Activated CD4-positive, alpha-beta memory T cell treated with anti-CD3 and anti-CD28 coated beads for 36 hours (primary cell): ENCODE measurements at regions not wholly inside any gene's neighbourhood (a gene's known extent, or its start where the extent isn't known, plus 50 kb on each side); places are given as distances from the start of the nearest gene placed in this dataset.
A peak's percentile ranks its signal among the peaks of the same experiment; 100 is the strongest.
"Not testable (repeated sequence)": the region's sequence is repeated elsewhere in the genome, so short reads cannot be mapped to it uniquely, and the experiment has no call there.

ENCODE experiments used
- CTCF ChIA-PET: fragments of 350-600 bp; sonication (Branson Sonifier 250); formaldehyde crosslinking; loops from one replicate; lab custom pipeline; 2021; ENCODE audit warnings: antibody characterized with exemption, inconsistent platforms; lab: Charles Lee
- POLR2A ChIA-PET: fragments of 350-600 bp; sonication (Branson Sonifier 250); formaldehyde crosslinking; loops from one replicate; lab custom pipeline; 2021; ENCODE audit warnings: antibody characterized with exemption; lab: Charles Lee
- DNase-seq: peaks from one replicate; pipeline ENCODE4 v3.0.0-alpha.2; 2020
- H3K27ac Mint-ChIP-seq: one replicate; pipeline ENCODE4 v1.8.0; 2021; ENCODE audit warnings: mixed read lengths
- H3K27me3 Mint-ChIP-seq: one replicate; pipeline ENCODE4 v1.8.0; 2021; ENCODE audit warnings: mixed read lengths
- H3K36me3 Mint-ChIP-seq: one replicate; pipeline ENCODE4 v1.8.0; 2021; ENCODE audit warnings: mixed read lengths
- H3K4me1 Mint-ChIP-seq: one replicate; pipeline ENCODE4 v1.8.0; 2021; ENCODE audit warnings: low read depth, mixed read lengths
- H3K4me3 Mint-ChIP-seq: one replicate; pipeline ENCODE4 v1.8.0; 2021; ENCODE audit warnings: mild to moderate bottlenecking, mixed read lengths
- H3K9me3 Mint-ChIP-seq: one replicate; pipeline ENCODE4 v1.8.0; 2021; ENCODE audit warnings: mixed read lengths
- intact Hi-C: fragments of 100-400 bp; cut with micrococcal nuclease; formaldehyde crosslinking; loops from one replicate; pipeline ENCODE4 v1.15.1; 2023

GRCh38 chr1:214767221-214767620 is 164.2 kb downstream of the CENPF start:
- H3K36me3 Mint-ChIP-seq, result peaks cover under 1% of the 10 kb centered on the region
- no peak for DNase-seq
- POLR2A ChIA-PET, result no interaction called here
- no peak overlapping the region for H3K27ac Mint-ChIP-seq
- H3K9me3 Mint-ChIP-seq, result peaks cover 26% of the 10 kb centered on the region
- intact Hi-C loops, result no loop called here
- no peaks in the 10 kb centered on the region for H3K4me1 Mint-ChIP-seq
- CTCF ChIA-PET, result no interaction called here
- no peaks in the 10 kb centered on the region for H3K27me3 Mint-ChIP-seq
- H3K4me3 Mint-ChIP-seq, result no peak overlapping the region

DNA sequence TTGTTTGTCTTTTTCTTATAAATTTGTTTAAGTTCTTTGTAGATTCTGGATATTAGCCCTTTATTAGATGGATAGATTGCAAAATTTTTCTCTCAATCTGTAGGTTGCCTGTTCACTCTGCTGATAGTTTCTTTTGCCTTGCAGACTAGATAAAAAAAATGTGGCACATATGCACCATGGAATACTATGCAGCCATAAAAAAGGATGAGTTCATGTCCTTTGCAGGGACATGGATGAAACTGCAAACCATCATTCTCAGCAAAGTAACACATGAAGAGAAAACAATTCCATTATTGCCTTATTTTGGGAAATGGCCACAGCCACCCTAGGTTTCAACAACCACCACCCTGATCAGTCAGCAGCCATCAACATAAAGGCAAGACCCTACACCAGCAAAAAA is 166.7 kb downstream of the CENPF start:
- intact Hi-C loops, H3K27ac Mint-ChIP-seq, POLR2A ChIA-PET, H3K9me3 Mint-ChIP-seq, DNase-seq, CTCF ChIA-PET, H3K27me3 Mint-ChIP-seq, H3K36me3 Mint-ChIP-seq, H3K4me3 Mint-ChIP-seq, H3K4me1 Mint-ChIP-seq: not testable (repeated sequence)

DNA sequence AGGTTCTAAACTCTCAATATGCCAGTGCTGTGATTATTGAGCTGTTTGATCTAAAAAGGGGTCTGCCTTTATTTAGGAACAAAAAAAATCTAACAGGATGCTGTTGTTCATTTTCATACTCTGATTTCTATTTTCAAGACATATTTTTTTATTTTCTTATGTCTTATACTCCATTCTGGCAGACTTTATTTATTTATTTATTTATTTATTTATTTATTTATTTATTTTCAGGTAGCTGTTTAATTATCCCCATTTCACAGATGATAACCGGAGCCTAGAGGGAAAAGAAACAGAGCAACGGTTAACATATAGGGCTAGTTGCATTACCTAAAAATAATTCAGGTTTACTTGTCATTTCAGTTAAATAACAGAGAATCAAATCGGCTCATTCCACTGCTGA is 174.4 kb downstream of the CENPF start:
- intact Hi-C loops, result no loop called here
- ChIA-PET CTCF (no interaction called here), POLR2A (no interaction called here)
- H3K4me3 Mint-ChIP-seq, result no peak overlapping the region
- peaks cover 2% of the 10 kb centered on the region for H3K9me3 Mint-ChIP-seq
- no peak for DNase-seq
- H3K4me1 Mint-ChIP-seq, result no peaks in the 10 kb centered on the region
- H3K27ac Mint-ChIP-seq, result no peak overlapping the region
- H3K36me3 Mint-ChIP-seq, result no peaks in the 10 kb centered on the region
- no peaks in the 10 kb centered on the region for H3K27me3 Mint-ChIP-seq

- DNase-seq, result no peak
Measured at GRCh38 chr1:214791961-214792360, 189.0 kb downstream of the CENPF start.

GRCh38 chr1:214792527-214793186 is 189.7 kb downstream of the CENPF start:
- DNase-seq, result no peak
- H3K36me3 Mint-ChIP-seq, result no peaks in the 10 kb centered on the region
- intact Hi-C loops, result no loop called here
- CTCF ChIA-PET, result no interaction called here
- no peak overlapping the region for H3K4me3 Mint-ChIP-seq
- H3K4me1 Mint-ChIP-seq, result no peaks in the 10 kb centered on the region
- no peaks in the 10 kb centered on the region for H3K27me3 Mint-ChIP-seq
- H3K9me3 Mint-ChIP-seq, result no peaks in the 10 kb centered on the region
- POLR2A ChIA-PET, result no interaction called here
- H3K27ac Mint-ChIP-seq, result no peak overlapping the region

More at GRCh38 chr1:214791961-214792360, 189.0 kb downstream of the CENPF start:
- H3K27ac Mint-ChIP-seq, result no peak overlapping the region
- no peak overlapping the region for H3K4me3 Mint-ChIP-seq
- intact Hi-C loops, result no loop called here
- H3K36me3 Mint-ChIP-seq, result no peaks in the 10 kb centered on the region
- ChIA-PET CTCF (no interaction called here), POLR2A (no interaction called here)
- no peaks in the 10 kb centered on the region for H3K9me3 Mint-ChIP-seq
- no peaks in the 10 kb centered on the region for H3K27me3 Mint-ChIP-seq
- H3K4me1 Mint-ChIP-seq, result no peaks in the 10 kb centered on the region

- ChIA-PET POLR2A (no interaction called here), CTCF (no interaction called here)
- Mint-ChIP-seq H3K36me3 (no peaks in the 10 kb centered on the region), H3K27ac (no peak overlapping the region), H3K4me1 (no peaks in the 10 kb centered on the region), H3K27me3 (no peaks in the 10 kb centered on the region), H3K4me3 (no peak overlapping the region), H3K9me3 (no peaks in the 10 kb centered on the region)
- DNase-seq, result no peak
- intact Hi-C loops, result no loop called here
Measured at GRCh38 chr1:214793708-214794107, 190.7 kb downstream of the CENPF start.

- Mint-ChIP-seq H3K9me3 (peaks cover 3% of the 10 kb centered on the region), H3K36me3 (no peaks in the 10 kb centered on the region), H3K27ac (no peak overlapping the region), H3K27me3 (no peaks in the 10 kb centered on the region), H3K4me1 (no peaks in the 10 kb centered on the region), H3K4me3 (no peak overlapping the region)
- POLR2A ChIA-PET, result no interaction called here
- CTCF ChIA-PET, result no interaction called here
- DNase-seq, result no peak
- intact Hi-C loops, result no loop called here
Measured at GRCh38 chr1:214801191-214801590, 198.2 kb downstream of the CENPF start.

DNA sequence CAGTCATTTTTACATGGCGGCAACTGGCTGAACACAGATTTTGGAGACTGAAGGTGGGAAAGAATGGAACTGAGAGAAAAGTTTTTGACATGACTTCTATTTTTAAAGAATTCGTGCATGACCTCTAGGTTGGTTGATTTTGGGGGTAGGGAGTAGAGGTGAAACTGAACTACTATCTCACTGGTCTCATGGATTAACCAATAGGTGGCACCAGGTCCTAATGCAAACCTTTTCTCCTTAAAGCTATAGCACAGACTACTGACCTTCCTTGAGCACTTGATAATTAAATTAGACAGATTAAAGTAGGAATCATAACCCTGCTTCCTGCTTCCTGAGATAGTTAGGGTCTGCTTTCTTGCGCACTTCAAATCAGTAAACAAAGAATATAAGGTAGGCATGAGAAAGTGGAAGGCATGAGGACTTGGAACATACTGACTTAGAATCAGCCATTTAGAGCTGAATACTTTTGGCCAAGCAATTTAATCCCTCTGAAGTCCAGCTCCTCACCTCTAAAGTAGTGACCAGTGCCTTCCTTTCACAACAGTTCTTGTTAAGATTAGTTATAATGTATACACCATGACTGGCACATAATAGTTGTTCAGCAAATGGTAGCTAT is 206.0 kb downstream of the CENPF start:
- intact Hi-C loops, result no loop called here
- Mint-ChIP-seq H3K4me3 (no peak overlapping the region), H3K36me3 (no peaks in the 10 kb centered on the region), H3K27me3 (no peaks in the 10 kb centered on the region), H3K4me1 (no peaks in the 10 kb centered on the region), H3K27ac (no peak overlapping the region), H3K9me3 (peaks cover 10% of the 10 kb centered on the region)
- ChIA-PET POLR2A (no interaction called here), CTCF (interaction anchor here (0.6 kb wide), 1 partner anchor 716 kb away, joined by 4 read pairs; no protein-coding TSS in a partner anchor)
- DNase-seq, result no peak

DNA sequence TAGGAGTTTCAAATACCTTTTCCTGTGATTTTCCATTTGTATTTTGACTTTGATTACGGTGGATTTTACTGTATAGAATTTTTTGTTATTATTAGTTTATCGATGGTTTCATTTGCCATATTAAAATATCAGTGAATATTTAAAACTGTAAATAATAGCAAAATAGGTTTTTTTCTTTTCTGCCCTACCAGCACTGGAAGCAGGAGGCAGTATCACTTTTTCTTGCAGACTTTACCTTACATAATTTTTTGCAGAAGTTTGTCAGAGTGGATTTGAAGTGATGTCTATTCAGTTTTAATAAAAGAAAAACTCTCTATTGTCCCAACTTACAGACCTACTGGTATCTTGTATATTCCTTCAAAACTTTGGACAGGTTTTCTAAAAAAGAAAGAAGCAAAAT is 213.6 kb downstream of the CENPF start:
- Mint-ChIP-seq H3K9me3 (no peaks in the 10 kb centered on the region), H3K4me3 (no peak overlapping the region), H3K27ac (no peak overlapping the region), H3K4me1 (no peaks in the 10 kb centered on the region), H3K27me3 (no peaks in the 10 kb centered on the region), H3K36me3 (no peaks in the 10 kb centered on the region)
- intact Hi-C loops, result no loop called here
- ChIA-PET CTCF (no interaction called here), POLR2A (no interaction called here)
- no peak for DNase-seq

DNA sequence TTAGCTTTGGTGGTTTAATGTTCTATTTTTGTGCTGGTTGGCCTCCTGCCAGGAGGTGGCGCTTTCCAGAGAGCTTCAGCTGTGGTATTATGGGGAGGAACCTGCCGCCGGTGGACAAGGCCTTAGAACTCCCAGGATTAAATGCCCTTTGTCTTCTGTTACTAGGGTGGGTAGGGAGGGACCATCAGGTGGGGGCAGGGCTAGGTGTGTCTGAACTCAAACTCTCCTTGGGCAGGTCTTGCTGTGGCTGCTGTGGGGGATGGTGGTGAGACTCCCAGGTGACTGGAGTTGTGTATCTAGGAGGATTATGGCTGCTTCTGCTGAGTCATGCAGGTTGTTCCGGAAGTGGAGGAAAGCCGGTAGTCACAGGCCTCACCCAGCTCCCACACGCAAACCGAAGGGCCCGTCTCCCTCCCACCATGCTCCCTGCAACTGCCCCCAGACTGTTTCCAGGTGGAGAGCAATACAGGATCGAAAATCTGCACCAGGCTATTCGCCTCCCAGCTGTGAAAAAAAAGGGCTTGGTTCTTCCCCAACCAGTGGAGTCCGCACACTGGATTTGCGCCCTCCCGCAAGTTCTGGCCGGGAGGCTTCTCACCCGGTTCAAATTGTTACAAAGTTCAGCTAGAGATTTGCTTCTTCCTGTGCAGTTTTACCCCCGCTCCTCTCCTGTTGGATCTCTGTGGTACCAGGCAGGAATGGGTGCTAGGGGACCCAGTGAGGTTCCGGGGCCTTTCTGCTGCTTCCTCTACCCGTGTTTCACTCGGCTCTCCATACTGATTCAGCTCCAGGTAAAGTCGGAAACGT is 220.5 kb downstream of the CENPF start:
- no peaks in the 10 kb centered on the region for H3K4me1 Mint-ChIP-seq
- no peaks in the 10 kb centered on the region for H3K27me3 Mint-ChIP-seq
- no peaks in the 10 kb centered on the region for H3K36me3 Mint-ChIP-seq
- no peak overlapping the region for H3K4me3 Mint-ChIP-seq
- ChIA-PET POLR2A (no interaction called here), CTCF (interaction anchor here (0.6 kb wide), 1 partner anchor 329 kb away, joined by 5 read pairs; no protein-coding TSS in a partner anchor)
- peaks cover 8% of the 10 kb centered on the region for H3K9me3 Mint-ChIP-seq
- peak; percentile 10 for DNase-seq
- no peak overlapping the region for H3K27ac Mint-ChIP-seq
- intact Hi-C loops, result no loop called here

DNA sequence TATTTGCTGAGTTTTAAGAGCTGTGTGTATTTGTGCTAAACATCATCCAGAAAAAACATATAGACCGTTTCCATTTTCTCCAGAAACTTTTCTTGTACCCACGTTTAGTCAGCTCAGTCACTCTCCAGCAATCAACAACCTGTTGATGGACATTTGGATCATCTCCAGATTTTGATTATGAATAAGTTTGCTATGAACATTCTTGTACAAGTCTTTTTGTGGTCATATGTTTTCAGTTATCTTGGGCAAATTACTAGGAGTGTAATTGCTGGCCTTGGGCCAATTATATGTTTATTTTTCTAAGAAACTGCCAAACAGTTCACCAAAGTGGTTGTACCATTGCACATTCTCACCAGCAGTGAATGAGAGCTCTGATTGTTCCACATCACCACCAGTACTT is 221.8 kb downstream of the CENPF start:
- peaks cover 10% of the 10 kb centered on the region for H3K9me3 Mint-ChIP-seq
- no peak overlapping the region for H3K4me3 Mint-ChIP-seq
- H3K27me3 Mint-ChIP-seq, result no peaks in the 10 kb centered on the region
- H3K36me3 Mint-ChIP-seq, result no peaks in the 10 kb centered on the region
- H3K27ac Mint-ChIP-seq, result no peak overlapping the region
- ChIA-PET POLR2A (no interaction called here), CTCF (no interaction called here)
- no peaks in the 10 kb centered on the region for H3K4me1 Mint-ChIP-seq
- intact Hi-C loops, result no loop called here
- no peak for DNase-seq

DNA sequence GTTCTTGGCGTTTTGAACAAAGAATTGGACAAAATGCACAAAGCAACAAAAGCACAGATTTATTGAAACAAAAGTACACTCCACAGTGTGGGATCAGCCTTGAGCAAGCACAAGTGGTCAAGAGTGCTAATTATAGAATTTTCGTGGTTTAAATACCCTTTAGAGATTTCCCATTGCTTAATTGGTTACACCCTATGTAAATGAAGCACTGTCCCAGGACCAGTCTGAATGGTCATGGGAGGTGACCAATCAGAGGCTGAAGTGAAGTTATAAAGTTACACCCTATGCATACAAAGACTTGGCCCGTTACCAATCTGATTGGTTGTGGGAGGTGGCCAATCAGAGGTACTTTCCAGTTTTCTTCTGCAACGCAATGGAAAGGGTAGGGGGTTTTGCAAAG is 223.6 kb downstream of the CENPF start:
- ChIA-PET POLR2A (no interaction called here), CTCF (no interaction called here)
- no peaks in the 10 kb centered on the region for H3K4me1 Mint-ChIP-seq

More for the DNA sequence above, 223.6 kb downstream of the CENPF start:
- intact Hi-C loops, result no loop called here
- Mint-ChIP-seq H3K36me3 (no peaks in the 10 kb centered on the region), H3K9me3 (peaks cover 10% of the 10 kb centered on the region), H3K4me3 (no peak overlapping the region), H3K27me3 (no peaks in the 10 kb centered on the region), H3K27ac (no peak overlapping the region)
- no peak for DNase-seq
